ENCODE measurements at regions not wholly inside any gene's neighbourhood (a gene's known extent, or its start where the extent isn't known, plus 50 kb on each side); places are given as distances from the start of the nearest gene placed in this dataset.

DNA sequence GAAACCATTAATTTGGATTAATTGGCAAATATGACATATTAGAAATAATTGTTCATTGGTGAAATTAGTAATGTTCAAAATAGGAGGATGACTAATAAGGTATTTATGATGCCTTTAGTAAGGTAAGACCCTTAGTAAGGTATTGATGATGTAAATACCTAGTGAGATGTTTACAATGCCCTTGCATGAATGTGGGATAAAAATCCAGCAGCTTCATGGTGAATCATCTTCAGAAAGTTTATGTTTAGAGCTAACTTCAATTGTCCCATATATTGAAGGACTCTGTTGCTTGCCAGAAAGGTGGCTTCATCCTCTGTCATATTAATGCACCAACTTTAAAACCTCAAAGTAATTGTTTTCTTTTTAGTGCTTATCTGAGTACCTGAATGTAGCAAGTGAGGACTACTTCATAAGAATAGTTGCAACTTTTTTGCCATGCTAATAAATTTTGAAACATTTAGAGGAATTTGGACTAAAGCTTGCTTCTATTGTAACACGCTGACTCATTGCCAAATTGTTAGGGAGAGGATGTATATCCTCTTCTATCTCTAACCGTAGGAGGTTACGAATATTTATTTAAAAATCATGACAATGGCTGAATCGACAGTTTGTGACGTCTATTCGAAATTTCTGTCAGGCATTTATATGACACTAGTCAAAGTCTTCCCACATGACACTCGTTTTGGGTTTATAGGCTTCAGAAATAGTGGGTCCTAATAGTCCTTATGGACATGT lies 174.1 kb upstream of the HS3ST1 start:
- DNase-seq (ENCODE audit: low spot score) = no peak

DNA sequence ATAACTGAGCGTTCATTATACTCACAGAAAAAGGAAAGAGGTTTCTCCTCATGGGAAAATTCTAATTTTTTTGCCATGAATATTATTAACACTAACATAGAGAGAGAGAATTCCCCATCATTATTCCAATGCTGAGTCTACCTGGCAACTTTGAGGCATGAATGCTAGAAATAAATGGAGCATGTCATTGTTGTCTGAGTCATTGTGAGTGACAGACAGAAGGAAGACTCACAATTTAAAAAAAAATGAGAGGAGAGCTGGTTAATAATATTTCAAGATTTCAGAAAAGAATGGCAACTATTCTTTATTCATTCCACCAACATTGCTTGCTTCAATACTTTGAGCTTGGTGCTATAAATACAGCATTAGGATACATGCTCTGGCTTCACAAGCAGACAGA lies 170.4 kb upstream of the HS3ST1 start:
- no peak for DNase-seq (ENCODE audit: low spot score)

DNA sequence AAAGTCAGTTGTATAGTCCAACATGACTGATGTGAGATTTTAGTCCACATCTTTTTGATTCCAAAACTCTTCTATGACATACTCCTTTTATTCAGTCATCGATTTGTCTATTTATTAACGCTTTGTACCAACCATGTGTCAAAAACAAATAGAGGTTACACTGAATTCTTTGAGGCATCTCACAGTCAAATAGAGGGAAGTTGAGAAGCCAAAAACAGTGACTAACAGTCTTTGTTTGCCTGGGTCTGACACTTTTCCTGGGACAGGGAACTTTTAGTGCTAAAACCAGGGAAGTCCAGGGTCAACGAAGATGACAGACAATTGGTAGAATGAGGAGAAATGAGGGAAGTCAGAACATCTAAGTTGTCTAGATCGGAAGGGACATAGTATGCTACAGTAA lies 169.9 kb upstream of the HS3ST1 start:
- DNase-seq (ENCODE audit: low spot score) = no peak

DNA sequence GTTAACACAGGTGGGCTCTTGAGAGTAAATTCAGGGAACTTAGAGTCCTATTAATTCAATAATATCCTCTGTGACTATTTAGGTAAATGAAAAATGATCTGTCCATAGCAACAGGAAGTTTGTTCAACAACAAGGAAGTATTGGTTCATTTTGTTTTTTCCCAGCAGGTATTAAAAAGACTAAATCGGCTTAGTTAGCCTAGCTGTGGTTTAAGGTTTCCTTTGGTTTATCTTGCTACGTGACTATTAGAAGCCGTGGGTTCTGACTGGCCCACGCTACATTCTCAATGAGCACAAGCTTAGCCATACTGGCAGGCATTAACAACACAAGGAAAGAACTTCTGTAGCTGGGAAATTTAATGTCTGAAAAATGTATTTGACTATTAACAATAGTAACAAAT lies 168.8 kb upstream of the HS3ST1 start:
- no peak for DNase-seq (ENCODE audit: low spot score)

DNA sequence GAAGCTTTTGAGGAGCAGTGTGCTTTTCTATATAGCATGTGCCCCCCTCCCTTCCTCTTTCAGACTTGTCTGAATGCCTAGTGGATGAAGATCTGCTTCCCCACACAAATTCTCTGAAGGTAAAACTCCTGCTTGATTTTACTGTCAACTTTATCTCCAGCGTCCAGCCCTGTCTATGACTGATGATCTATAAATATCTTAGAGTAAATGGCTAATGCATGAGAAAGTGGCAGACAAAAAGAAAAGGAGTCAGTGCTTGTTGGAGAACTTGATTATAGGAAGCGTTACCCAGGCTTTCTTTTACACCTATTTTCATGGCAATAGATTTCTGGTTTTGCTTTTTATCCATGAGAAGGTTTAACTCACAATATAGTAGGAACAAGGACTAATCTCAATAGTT lies 168.3 kb upstream of the HS3ST1 start:
- no peak for DNase-seq (ENCODE audit: low spot score)

DNA sequence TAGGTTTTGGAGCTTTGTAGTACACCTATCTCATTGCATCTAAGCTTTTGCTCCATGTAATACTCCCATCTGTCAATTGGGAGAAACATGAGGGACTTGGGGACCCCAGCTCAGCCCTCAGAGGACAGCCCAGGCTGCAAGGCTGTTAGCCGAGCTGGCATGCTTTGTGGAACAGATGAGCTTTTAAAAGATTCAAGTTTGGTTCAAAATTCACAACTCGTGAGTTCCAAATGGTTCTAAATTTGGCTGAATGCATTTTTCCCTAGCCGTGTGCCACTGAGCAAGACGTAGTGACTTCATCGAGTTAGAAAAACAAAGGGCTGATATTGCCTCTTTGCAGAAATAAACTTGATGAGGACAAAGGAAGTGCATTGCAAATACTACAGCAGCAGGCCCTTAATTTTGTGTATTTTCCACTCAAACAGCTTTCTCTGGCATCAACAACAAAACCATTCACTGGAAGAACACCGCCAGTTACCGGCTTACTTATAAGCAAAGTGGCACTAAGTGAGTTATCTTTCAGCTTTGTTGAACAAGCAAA lies 165.0 kb upstream of the HS3ST1 start:
- no peak for DNase-seq (ENCODE audit: low spot score)

DNA sequence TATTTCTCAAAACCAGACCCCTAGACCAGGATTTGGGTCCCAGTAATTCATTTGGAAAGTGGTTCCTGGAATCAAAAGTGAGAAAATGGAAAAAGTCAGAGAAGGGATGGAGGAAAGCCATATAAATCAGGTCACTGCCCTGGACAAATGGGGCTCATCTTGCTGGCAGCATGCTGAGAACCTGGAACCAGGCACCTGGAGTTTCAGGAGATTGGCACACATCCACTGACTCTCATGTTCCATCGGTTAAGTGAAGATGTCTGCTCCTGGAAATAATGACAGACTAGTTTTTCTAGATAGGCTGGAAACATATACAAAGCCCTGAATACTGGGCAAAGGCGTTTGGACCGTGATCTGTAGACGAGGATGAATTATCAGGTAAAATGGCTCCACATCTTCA lies 163.6 kb upstream of the HS3ST1 start:
- DNase-seq (ENCODE audit: low spot score) = no peak

DNA sequence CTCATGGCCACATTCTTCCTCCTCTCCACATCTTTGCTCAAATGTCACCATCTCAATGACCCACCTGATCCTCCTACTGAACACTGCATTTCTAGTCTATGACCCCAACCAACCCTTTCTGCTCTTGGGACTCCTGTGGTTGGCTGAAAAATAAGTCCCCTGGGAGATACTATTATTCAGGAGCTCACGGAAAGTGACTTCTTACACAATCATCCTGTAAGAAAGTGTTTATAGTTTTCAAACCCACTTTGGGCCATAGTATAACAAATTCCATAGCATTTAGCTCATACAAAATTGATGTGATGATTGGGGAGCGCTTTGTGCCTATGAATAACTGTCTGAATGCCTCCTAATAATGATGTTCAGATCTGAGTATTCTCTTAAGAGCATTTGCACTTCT lies 161.4 kb upstream of the HS3ST1 start:
- DNase-seq (ENCODE audit: low spot score) = no peak

DNA sequence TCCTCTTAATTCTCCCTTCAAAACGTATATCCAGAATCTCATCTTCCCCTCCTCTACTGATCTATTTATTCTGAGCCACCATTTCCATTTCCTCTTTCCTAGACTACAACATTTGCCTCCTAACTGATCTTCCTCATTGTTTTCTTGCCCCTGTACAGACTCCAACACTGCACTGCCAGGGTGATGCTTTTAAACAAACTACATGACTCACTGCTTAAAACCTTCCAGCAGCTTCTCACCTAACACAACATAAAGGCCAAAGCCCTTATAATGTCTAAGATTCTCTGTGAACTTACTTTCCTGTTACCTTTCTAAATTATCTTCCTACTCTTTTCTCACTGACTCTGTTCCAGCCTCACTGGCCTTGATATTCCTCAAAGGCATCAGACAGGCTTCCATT lies 161.0 kb upstream of the HS3ST1 start:
- DNase-seq (ENCODE audit: low spot score) = no peak

DNA sequence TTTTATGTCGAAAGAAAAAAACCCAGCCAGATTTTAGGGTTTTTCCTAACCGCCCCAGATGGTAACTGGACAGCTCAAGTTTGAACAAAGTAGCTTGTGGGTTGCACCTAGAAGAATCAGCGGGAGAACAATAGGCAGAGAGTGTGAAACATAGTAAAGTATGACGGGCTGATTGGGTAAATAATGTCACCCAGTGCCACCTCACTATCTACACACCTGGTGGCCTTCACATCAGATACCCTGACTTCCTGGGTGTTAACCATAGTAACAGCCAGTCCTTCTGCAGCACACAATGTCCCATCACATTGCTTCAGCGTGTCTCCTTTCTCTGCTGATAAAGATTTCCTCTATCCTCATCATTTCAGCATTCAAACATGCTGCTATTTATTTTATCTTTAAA lies 159.1 kb upstream of the HS3ST1 start:
- no peak for DNase-seq (ENCODE audit: low spot score)

DNA sequence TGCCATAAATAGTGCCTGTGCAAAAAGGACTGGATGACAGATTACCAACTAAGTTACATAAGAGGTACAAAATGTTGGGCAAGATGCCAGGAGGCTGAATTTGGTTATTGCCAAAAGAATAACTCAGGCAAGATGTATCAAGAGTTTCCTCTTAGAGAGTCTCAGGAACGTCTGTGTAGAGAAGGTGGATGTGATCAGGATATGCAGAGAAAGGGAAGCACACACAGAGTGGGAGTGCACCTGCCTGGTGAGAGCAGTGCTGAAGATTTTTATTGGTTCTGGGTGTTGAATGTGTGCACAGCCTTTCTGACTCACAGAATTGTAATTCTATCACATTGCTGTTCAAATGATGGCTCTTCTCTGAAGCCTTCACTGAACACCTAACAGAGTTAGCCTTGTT lies 156.8 kb upstream of the HS3ST1 start:
- no peak for DNase-seq (ENCODE audit: low spot score)

DNA sequence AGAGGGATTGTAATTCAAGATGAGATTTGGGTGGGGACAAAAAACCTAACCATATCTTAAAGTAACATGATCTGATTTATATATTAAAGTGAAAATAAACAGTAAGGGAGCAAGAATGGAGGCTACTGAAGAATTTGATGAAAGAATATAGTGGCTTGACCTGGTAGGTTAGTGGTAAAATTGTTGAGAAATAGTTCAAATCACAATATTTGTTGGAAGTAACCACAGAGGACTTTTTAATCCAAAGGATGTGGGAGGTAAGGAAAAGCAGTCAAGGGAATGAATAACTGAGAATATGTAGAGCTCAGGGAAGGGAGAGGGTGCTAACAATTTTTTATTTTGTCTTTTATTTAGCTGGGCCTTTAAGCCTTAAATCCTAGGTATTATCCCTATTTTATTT lies 139.8 kb upstream of the HS3ST1 start:
- no peak for DNase-seq (ENCODE audit: low spot score)

DNA sequence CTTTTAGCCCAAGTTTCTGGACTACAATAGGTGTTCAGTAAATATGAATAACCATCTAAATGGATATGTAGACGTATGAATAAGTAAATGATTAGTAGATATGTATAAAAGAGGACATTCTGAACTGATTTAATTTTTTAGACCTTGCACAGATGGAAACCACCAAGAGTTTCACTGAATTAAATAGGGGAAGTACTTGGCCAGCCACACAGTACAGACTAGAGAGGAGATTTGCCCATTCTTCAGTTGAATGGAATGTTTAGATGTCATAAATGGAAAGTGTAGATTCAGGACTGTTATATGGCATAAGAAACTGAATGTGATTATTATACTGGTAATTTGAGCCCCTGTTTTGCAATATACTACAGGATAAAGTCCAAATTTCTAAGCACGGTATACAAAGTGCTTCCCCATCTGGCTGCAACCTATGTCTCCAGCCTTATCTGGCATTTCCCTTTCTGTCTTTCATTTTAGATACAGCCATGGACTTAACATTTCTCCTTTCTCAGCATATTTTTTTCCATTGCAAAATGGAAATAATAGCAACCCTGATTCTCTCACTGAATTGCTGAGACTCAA lies 137.8 kb upstream of the HS3ST1 start:
- peak; percentile 31 for DNase-seq (ENCODE audit: low spot score)

DNA sequence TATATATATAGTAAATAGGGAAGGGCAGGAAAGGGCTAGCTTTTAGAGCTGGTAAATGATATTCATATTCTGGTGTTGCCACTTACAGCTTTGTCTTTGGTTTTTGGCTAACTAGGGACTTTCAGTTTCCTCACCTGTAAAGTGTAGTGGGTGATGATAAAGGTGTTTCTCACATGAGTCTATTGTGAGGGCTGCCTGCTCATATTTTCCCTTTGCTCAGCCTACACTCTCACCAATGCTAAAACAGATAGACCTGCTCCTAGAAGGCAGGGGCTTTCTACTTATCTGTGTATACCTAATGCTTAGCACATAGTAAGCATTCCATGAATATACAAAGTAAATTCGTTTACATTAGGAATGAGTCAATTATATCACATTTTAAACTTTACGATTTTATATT lies 137.2 kb upstream of the HS3ST1 start:
- DNase-seq (ENCODE audit: low spot score) = no peak

DNA sequence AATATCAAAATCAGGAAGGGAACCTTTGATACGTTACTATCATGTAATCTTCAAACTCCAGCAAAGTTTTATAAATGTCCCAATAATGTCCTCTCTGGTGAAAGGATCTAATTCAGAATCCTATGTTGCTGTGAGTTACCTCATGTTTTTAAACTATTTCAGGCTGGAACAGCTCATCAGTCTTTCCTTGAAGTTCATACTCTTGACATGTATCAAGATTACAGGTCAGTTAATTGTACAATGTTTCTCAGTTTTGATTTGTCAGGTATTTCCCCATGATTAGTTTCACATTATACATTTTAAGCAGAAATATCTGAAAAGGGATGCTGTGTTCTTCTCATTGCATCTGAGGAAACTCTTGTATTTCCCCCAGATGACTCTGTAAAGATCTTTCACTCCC lies 136.5 kb upstream of the HS3ST1 start:
- DNase-seq (ENCODE audit: low spot score) = no peak

DNA sequence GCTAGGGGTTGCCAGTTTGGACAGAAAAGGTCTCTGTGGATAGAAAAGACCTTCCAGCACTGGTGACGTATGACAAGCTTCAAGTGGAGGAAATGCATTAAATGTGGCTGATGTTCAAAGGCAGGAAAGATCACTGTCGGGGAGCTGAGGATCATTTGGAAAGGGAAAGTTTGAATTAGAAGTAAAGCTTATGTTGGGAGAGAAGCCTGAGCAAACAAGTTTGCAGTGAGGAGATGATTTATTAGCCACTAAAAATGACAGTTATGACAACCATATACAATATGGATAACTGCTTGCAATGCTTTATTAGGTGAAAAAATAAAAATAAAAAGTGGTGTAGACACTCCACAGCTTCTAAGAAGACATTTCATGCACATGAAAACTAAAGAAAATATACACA lies 135.3 kb upstream of the HS3ST1 start:
- no peak for DNase-seq (ENCODE audit: low spot score)

DNA sequence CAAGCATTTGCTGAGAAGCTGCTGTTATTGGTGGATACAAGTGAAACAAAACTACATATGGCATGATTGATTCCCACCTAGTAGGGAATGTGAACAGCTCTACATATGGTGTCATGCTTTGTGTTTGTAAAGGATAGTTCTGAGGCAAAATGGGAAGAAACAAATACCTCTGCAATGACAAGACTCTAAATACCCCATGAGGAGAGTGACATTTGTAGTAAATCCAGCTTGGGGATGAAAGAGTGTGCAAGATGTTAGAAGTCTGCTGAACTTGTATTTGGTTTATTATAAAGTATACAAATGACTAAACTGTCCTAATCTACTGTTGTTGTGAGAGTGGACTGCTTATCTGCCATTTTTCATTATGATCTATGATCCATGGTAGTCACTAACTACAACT lies 120.8 kb upstream of the HS3ST1 start:
- DNase-seq (ENCODE audit: low spot score) = no peak

DNA sequence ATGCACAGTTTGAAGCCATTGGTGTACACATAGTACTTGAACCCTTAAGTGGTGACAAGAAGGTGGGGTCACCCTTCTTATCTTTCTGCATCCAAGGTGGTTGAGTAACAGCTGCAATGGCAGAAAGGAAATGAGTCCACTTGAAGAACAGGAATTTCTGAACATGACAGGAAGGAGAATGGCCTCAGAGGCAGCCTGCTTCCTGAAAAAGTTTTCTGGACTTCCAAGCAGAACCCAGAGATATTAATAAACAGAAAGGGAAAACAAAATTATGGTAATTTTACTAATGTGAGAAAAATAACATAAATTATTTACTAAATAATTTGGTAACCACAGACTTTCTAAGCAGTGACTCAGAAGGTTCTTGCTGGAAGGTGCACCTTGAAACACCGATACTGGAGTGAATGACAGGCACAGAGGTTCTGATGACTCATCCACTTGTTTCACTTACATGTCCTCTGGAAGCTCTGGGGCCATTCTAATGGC lies 119.9 kb upstream of the HS3ST1 start:
- no peak for DNase-seq (ENCODE audit: low spot score)

DNA sequence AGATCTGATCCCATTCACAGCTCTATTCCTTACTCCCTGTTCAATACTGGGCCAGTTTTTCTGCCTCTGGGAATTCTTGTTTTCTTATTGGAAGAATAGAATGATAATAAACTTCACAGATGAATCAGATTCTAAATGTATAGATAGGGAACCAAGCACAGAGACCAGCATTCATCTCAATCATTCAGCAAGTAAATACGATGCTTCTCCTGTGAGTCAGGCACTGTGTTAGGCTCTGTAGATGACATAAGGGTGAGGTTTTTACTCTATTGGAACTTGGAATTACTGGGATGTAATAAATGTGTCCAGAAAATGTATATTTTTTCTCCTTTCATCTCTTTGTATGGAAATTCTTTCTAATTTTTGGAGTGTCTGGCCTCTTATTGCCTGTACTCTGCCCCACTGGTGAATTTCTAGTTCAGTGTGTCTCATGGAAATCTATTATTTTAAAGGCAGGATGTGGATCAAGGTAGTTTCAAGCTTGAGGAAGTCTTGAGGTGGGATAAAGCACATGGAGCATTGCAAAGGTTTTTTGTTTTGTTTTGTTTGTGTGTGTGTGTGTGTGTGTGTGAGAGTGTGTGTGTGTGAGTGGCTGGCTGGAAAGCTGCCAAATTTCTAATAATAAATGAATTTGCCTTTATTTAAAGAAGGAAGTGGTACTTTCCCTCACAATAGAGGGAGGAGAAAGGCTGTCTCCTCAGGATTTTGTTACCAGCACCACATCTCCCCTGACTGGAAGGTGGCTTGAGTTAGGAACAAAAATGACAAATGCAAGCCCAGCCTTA lies 117.9 kb upstream of the HS3ST1 start:
- DNase-seq (ENCODE audit: low spot score) = no peak

DNA sequence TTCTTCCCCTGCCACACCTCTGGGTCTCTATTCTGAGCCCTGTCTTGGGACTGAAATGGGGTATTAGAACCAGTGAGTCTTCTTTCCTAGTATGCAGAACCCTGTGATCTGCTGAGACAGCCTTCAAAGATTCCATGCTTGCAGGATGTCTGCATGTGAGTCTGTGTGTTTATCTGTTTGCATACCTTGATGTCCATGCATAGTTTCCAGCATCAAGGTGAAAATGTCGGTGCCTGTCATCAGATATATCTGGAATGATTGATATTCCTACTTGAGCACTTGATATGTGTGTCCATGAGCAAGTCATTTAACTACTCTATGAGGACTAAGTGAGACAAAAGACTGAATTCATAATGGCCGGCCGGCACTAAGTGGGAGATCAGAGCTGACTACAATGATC lies 117.0 kb upstream of the HS3ST1 start:
- DNase-seq (ENCODE audit: low spot score) = no peak

DNA sequence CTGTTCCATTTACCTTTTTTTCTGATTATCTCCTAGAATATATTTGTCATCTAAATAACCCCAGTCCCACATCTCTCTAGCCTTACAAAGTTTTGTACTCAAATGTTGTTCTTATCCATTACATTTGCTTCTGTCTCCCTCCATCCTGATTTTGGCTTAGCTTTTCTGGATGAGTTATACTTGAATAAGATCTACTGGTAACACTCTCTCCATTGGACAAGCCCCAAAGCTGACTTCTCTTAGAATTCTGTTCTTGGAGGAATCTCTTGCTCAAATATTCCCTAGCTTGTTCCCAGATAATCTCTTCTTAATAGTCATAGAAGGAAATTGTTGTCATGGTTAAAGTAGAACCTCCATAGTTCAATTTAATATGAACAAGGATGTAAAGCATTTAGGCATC lies 115.5 kb upstream of the HS3ST1 start:
- no peak for DNase-seq (ENCODE audit: low spot score)

DNA sequence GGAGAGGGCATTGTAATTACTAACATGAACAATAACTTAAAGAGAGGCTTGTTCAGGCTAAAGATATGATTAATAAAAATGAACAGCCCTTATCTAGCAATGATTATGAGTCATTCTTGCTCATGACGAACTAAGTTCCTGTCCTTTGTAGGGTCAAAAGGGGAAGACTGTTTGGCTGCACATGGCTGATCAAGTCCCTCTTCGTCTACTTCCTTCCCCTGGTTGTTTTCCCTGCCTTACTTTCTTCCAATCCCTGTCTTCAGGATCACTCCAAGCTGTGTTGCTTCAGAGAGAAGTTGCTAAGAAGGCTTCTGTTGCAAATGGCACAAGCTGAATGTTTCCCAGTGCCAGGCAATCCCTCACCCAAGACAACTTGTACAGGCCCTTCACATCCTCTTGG lies 115.0 kb upstream of the HS3ST1 start:
- DNase-seq (ENCODE audit: low spot score) = no peak

DNA sequence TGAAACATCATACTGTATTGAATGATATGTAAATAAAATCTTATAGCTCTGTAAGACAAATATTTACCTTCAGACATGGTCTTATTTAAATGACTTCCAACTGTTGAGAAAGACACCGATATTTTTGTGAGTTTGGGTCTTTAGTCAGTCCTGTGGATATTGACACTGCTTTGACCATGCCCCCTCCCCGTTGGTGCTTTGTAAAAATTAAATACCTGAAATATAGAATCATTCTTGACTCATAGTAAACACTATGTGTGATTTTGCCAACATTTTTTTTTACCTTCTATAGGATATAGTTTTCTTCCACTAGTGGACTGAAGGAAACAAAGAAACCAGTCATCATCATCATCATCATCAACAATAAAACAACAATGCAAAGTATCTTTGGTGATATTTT lies 114.3 kb upstream of the HS3ST1 start:
- DNase-seq (ENCODE audit: low spot score) = no peak
